22Rv1 (cell line): ENCODE measurements at regions not wholly inside any gene's neighbourhood (a gene's known extent, or its start where the extent isn't known, plus 50 kb on each side); places are given as distances from the start of the nearest gene placed in this dataset.

Source experiments
- CTCF ChIP-seq: fragments of 450-650 bp; IDR thresholded peaks from 2 replicates; pipeline ENCODE4 v1.5.1; 2017; ENCODE audit warnings: mild to moderate bottlenecking
- ZFX ChIP-seq: fragments of 450-650 bp; IDR thresholded peaks from 2 replicates; pipeline ENCODE4 v1.6.1; 2017; ENCODE audit warnings: antibody characterized with exemption, borderline replicate concordance

GRCh38 chr1:229087906-229088305 is 183.0 kb upstream of the RAB4A start:
- no peak for TF ChIP-seq CTCF
- no peak for TF ChIP-seq ZFX
